Mesothelial cell of epicardium (in vitro differentiated cells): ENCODE measurements at regions not wholly inside any gene's neighbourhood (a gene's known extent, or its start where the extent isn't known, plus 50 kb on each side); places are given as distances from the start of the nearest gene placed in this dataset.

Source experiments
- DNase-seq, 2 experiments: peaks; one replicate each; pipeline ENCODE4 v3.0.0; 2021; ENCODE audit warnings: low spot score in 2 of 2; ENCODE audit not compliant: unreplicated experiment in 2 of 2
- H3K27ac Mint-ChIP-seq: 2 replicates; pipeline ENCODE4 v1.8.0; 2021; ENCODE audit warnings: mixed read lengths
- H3K27me3 Mint-ChIP-seq: 2 replicates; pipeline ENCODE4 v1.8.0; 2021; ENCODE audit warnings: low read depth, mixed read lengths
- H3K36me3 Mint-ChIP-seq: 2 replicates; pipeline ENCODE4 v1.8.0; 2021; ENCODE audit warnings: mixed read lengths
- H3K4me1 Mint-ChIP-seq: 2 replicates; pipeline ENCODE4 v1.8.0; 2021; ENCODE audit warnings: mixed read lengths
- H3K4me3 Mint-ChIP-seq: 2 replicates; pipeline ENCODE4 v1.8.0; 2021; ENCODE audit warnings: mild to moderate bottlenecking, moderate library complexity, mixed read lengths
- H3K9me3 Mint-ChIP-seq: 2 replicates; pipeline ENCODE4 v1.8.0; 2021; ENCODE audit warnings: mixed read lengths
- TF ChIP-seq, protein P1 (sequence below): fragments of 200-600 bp; sonication (generic); IDR thresholded peaks from one replicate; pipeline ENCODE4 v1.5.0; 2021; ENCODE audit warnings: antibody characterized with exemption; ENCODE audit not compliant: unreplicated experiment

DNA sequence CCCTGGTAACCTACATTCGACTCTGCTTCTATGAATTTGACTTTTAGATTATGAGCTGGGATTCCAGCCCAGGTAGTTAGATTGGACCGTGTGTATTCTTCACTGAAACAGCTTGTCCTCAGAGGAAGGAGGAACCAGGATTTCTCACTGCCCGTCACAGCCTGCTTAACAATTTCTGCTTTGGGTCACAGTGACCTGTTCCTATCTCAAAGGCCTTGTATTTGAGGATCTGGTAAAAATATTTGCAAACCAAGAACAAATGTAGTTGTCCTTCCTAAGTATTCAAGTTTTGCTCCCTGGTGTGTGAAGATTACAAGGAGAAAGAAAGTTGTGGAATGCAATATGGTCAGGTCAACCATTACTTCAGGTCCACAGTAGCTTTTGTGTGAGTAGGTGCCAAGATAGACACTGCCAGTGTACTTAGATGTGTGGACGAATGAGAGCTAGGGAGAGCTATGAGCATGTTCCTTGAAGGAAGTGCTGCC is 55.1 kb downstream of the KIF4B start:
- Mint-ChIP-seq H3K9me3 (peaks cover 6% of the 10 kb centered on the region), H3K4me1 (no peaks in the 10 kb centered on the region), H3K36me3 (no peaks in the 10 kb centered on the region), H3K27me3 (peaks cover 12% of the 10 kb centered on the region), H3K4me3 (no peak overlapping the region), H3K27ac (no peak overlapping the region)
- no peak for DNase-seq
- TF ChIP-seq, protein P1, sequence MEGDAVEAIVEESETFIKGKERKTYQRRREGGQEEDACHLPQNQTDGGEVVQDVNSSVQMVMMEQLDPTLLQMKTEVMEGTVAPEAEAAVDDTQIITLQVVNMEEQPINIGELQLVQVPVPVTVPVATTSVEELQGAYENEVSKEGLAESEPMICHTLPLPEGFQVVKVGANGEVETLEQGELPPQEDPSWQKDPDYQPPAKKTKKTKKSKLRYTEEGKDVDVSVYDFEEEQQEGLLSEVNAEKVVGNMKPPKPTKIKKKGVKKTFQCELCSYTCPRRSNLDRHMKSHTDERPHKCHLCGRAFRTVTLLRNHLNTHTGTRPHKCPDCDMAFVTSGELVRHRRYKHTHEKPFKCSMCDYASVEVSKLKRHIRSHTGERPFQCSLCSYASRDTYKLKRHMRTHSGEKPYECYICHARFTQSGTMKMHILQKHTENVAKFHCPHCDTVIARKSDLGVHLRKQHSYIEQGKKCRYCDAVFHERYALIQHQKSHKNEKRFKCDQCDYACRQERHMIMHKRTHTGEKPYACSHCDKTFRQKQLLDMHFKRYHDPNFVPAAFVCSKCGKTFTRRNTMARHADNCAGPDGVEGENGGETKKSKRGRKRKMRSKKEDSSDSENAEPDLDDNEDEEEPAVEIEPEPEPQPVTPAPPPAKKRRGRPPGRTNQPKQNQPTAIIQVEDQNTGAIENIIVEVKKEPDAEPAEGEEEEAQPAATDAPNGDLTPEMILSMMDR, result no peak

DNA sequence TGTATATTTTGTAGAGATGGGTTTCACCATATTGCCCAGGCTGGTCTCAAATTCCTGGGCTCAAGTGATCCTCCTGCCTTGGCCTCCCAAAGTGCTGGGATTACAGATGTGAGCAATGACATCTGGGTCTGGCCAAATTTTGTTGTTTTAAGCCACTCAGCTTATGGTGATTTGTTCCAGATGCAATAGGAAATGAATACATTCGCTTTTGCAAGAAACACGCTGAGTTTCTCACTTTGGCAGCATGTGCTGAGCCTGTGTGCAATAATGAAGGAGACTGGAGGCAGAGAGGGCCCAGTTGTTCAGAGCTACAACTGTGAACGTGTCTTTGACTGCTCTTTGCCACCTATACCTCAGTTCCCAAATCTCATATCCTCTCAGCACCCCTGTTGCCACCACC is 56.4 kb downstream of the KIF4B start:
- TF ChIP-seq, protein P1, result no peak
- no peak overlapping the region for H3K27ac Mint-ChIP-seq
- peaks cover 8% of the 10 kb centered on the region for H3K27me3 Mint-ChIP-seq
- H3K4me1 Mint-ChIP-seq, result no peaks in the 10 kb centered on the region
- no peak for DNase-seq
- H3K36me3 Mint-ChIP-seq, result no peaks in the 10 kb centered on the region
- peaks cover 6% of the 10 kb centered on the region for H3K9me3 Mint-ChIP-seq
- H3K4me3 Mint-ChIP-seq, result no peak overlapping the region

DNA sequence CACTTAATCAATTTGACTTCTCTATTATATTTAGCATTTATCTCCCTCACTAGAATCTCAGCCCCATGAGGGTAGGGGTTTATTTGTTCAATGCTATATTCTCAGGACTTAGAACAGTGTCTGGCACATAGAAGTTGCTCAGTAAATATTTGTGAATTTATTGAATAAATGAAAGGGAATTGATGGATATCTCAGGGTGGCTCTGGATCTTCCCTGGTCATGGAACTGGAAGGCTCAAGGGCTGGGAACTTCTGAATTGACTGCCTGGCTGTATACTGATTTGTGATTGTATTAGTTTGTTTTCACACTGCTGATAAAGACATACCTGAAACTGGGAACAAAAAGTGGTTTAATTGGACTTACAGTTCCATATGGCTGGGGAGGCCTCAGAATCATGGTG is 57.2 kb downstream of the KIF4B start:
- DNase-seq, result no peak
- Mint-ChIP-seq H3K27me3 (peaks cover 8% of the 10 kb centered on the region), H3K4me1 (no peaks in the 10 kb centered on the region), H3K4me3 (no peak overlapping the region), H3K27ac (no peak overlapping the region), H3K36me3 (no peaks in the 10 kb centered on the region), H3K9me3 (peaks cover 6% of the 10 kb centered on the region)
- TF ChIP-seq, protein P1, result no peak

DNA sequence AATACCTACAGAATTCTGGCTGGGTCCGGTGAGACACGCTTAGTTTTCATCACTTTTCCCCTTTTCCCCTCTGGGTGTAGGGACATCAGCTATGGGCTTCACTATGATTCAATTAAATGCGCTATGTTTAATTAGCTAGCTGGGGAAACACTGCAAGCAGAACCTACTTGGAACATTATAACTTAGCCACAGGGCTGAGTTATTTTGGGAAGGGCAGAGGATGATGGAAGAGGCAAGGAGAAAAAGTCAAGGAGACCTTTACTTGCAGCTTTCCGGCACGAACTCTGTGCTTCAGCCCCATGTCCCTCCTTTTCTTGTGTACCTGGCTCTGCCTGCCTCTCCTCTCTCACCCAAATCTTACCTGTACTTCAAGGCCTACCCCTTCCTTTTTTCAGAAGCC is 62.8 kb downstream of the KIF4B start:
- Mint-ChIP-seq H3K27me3 (peaks cover 2% of the 10 kb centered on the region), H3K4me3 (no peak overlapping the region), H3K9me3 (peaks cover 6% of the 10 kb centered on the region), H3K4me1 (peaks cover 12% of the 10 kb centered on the region), H3K27ac (no peak overlapping the region), H3K36me3 (no peaks in the 10 kb centered on the region)
- no peak for DNase-seq
- TF ChIP-seq, protein P1, result no peak

DNA sequence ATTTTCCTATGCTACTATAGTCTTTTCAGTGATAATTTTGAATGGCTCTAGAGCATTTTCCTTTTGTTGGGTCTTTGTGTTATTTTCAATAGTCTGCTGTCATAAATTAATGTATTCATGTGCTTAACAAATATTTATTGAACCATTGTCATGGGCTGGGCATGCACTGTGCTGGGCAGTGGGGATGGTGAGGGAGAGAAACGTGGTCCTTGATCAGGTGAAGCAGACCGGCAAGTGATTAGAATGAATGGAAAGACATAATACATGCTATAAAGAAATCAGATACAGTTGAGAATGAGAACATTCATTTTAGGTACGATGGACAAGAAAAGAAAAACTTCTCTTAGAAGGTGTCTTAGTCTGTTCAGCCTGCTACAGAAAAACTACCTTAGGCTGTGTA is 66.1 kb downstream of the KIF4B start:
- Mint-ChIP-seq H3K4me3 (no peak overlapping the region), H3K27me3 (peaks cover 2% of the 10 kb centered on the region), H3K36me3 (no peaks in the 10 kb centered on the region), H3K4me1 (peaks cover 17% of the 10 kb centered on the region), H3K27ac (no peak overlapping the region), H3K9me3 (peaks cover 4% of the 10 kb centered on the region)
- DNase-seq, result no peak
- TF ChIP-seq, protein P1, result no peak

DNA sequence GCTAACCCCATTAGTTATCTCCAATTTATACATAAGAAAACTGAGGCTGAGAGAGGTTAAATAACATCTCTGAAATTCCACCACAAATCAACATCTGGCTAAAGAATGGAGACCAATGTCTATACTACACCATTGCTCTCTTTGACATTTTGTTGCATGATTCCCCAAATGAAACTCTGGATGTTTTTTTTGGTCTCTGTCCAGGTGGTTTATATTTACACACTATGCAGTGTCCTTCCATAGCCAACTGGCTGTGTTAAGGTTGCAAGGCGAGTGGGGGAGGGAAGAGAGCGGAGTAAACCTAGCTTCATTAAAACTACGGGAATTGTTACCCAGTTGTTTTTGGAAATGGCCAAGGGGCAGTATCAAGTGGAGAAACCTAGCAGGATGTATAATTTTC is 67.2 kb downstream of the KIF4B start:
- TF ChIP-seq, protein P1, result no peak
- Mint-ChIP-seq H3K27me3 (peaks cover 2% of the 10 kb centered on the region), H3K4me3 (no peak overlapping the region), H3K4me1 (peaks cover 27% of the 10 kb centered on the region), H3K36me3 (no peaks in the 10 kb centered on the region), H3K9me3 (peaks cover 4% of the 10 kb centered on the region), H3K27ac (no peak overlapping the region)
- DNase-seq, result no peak
